GM18507 (cell line): ENCODE measurements at regions not wholly inside any gene's neighbourhood (a gene's known extent, or its start where the extent isn't known, plus 50 kb on each side); places are given as distances from the start of the nearest gene placed in this dataset.
A peak's percentile ranks its signal among the peaks of the same experiment; 100 is the strongest.

Experiments
- DNase-seq: peaks from one replicate; pipeline ENCODE4 v3.0.0; 2011; ENCODE audit warnings: low read depth; ENCODE audit not compliant: insufficient read length; ENCODE audit errors: extremely low spot score
- FAIRE-seq: peaks from 2 replicates; lab custom pipeline; 2011; peaks lifted over from hg19 to GRCh38; lab: Jason Lieb, UNC

DNA sequence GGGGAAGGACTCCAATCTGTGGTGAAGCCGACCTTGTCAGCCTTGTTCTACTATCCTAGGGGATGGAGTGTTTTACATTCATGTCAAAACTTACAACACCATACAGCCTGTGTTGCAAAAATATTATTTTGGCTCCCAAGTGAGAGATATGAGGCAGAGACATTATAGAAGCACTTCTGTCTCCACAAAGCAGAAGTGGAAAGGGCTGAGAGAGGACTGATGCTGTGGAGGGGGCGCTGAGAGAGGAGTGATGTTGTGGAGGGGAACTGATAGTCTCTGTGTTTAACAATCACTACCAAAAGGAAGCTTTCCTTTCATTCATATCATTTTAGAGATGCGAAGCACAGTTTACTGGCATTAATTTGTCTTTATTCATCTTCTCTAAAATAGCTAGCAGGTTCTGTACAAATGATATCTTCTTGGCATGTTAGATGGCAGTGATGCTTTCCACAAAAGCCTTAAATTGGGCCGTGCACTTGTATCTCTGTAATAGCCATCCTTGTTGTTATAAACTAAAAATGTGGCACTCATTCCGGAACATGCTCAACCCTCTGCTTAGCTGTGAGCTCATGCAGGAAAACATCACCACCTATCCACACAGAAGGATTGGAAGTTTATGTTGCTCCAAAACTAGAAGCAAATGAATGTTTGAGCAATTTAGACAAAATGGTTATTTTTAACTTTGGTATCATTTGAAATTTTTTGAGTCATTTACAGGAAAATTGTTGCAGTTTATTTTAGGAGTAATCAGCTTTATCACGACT is 134.6 kb upstream of the TP63 start:
- FAIRE-seq (no peak), DNase-seq (no peak)

DNA sequence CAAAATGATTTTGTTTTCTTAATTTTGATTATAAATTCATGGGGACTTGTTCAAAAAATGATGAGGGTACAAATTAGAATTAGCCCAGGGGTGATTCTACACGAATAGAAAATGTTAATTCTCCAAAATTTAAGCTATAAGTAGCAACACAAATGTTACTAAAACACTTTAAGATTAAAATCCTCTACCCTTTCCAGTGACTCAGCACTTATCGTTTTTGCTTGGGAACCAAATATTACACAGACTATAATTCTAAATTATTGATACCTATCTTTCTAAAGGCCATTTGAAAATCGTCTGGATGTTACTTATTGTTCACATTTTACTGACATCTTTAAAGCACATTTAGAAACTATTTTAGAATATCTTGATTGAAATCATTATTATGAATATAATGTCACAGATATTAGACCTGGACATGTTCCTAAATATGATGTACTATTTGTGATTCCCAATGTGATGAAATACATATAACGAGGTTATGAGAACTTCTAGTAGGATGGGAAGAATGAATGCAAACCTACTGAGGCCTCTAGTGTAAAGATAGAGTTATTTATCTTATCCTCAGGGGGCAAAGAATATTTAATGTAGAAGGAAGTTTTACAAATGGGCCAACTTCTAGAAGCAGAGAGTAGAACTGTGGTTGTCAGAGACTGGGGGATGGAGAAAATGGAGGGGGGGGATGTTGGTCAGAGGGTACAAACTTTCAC is 132.0 kb upstream of the TP63 start:
- FAIRE-seq (no peak), DNase-seq (no peak)

DNA sequence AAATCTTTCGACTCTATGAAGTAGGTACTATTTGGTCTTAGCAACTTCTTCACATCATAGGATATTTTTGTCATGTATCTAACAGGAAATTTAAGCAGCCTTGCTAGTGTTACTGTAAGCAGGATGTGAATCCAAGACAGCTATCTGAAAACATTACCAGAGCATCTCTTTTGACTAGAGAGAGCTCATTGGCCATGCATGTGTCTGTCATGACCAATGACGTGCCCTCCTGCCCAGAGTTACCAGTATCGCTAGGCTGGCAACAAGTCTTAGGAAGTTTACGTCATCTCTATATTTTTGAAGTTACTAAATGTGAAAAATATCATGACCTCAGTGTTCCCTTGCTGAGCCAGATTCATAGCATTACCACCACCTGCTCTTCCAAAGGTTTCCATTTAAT is 130.9 kb upstream of the TP63 start:
- FAIRE-seq: no peak
- DNase-seq: no peak

DNA sequence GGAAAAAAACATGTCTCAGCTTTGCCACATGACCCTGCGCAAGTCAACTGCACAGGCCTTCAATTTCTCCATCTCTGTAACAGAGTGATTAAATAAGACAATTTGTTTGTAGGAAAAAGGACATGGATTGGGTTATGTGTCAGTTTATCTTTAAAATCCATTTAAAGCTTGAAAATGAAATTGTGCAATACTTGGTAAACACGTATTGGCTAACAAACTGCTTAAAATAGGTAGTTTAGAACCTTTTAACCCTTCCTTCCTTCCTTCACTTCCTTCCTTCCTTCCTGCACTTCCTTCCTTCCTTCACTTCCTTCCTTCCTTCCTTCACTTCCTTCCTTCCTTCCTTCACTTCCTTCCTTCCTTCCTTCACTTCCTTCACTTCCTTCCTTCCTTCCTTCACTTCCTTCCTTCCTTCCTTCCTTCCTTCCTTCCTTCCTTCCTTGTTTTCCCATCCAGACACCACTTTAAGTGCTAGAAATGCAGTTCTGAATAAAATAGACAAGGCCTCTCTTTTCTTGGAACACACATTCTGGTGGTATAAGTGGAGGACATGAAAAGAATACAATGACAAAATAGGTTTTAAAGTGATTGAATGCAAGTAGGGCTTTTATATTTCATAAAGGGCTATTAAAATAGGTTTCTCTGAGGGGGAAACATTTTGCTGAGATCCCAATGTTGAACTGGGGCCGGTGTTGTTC is 130.2 kb upstream of the TP63 start:
- DNase-seq (no peak), FAIRE-seq (no peak)

DNA sequence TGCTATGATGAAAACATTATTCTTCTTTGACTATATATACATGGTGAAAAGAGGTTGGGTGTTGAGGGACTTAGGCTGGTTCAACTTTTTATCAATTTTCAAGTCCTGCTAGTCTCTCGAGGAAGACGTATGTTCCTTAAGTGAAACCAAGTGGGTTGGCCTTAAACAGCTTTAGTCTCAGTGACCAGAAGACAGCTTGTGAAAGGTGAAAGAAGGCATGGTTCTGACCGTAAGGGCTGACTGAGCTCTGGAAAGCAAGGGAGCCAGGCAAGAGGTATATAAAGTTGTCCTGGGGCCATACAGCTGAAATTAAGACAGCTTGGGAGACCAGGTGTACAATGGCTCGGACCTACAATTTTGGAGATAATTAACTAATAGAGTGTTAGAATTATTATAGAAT is 128.9 kb upstream of the TP63 start:
- DNase-seq: no peak
- no peak for FAIRE-seq

DNA sequence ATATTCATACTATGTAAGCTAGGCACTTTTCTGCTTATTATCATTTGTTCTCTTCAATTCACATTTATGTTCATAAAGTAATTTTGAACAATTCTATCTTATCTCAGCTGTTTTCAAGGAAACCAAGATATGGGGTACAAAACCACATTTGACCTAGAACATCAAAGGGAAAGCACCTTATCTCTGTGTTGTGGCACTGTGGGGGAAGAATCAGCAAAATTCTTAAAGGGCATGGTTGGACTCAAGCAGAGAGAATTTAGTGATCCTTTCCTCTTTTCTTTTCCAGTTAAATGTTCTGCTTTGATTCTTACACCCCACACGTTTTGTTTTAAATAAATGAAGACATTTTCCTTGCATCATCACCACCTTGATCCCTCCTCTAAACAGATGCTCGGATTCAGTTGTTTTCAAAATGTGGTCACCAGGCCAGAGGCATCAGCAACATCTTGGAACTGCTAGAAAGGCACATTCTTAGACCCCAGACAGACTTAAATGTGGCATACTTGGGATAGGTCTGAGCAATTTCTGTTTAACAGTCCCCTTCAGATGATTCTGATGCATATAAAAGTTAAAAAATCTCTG is 128.4 kb upstream of the TP63 start:
- FAIRE-seq (peak; percentile 36), DNase-seq (no peak)

DNA sequence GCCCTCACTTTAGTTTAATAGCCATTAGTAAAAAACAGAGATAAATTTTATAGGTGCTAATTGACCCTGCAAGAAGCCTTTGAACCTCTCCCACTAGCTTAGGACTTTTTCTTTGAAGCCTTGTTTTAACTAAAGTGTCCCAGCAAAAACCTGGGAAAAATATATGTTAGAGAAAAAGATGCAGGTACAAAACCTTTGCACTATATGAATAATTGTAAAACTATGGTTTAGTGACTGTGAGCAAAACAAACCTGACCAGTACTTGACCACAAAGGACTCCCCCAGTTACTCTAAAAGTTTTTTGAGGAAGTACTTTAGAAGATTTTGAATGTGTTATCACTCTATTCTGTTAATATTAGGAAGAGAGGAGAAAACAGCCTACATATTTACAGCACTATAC is 123.3 kb upstream of the TP63 start:
- no peak for DNase-seq
- peak; percentile 85 for FAIRE-seq

DNA sequence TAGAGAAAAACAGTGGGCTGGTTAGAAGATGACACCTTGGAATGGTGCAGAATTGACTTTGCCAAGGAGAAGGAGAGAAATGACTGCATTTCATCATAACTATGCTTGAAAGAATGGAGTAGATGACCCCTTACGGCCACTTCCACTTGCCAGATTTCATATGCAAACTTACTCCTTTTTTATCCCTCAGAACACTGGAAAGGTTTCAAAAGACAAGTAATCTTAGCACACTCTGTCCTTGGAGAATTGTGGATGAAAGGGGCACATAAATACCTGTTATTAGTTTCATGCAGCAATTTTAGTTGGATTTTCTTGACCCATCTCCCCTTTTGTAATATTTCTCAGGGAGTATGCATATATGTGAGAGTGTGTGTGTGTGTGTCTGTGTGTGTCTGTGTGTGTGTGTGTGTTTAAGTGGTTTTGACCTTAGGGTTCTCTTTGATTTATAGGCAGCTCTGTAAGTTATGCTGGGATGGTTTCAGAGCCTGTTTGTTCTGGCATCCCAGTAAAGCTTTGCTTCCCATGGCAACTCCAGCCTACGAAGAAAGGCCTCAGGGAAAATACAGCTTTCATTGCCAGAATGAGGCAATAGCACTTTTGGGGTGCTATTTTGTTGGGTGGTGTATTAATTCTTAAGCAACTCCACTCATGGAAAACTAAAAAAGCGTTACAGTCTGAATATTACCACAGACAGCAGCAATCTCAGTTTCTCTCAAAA is 122.2 kb upstream of the TP63 start:
- FAIRE-seq (peak; percentile 59), DNase-seq (no peak)

DNA sequence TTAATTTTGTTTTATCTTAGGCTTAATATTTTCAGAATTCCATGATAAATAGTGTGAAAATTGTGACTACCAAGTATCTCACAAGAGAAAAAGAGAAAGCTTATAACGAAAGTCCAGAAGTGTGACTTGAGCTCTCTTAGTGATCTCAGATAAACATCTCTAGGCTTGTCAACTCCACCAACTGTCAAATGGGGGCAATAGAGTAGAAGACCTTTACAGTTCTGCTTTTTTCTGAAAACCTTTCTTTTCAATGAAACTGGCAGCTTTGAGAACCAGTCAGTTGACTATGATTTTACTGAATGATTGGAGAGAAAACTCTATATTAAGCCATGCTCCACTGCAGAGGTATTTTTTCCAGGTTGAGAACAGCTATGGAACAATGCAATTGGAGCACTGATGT is 119.2 kb upstream of the TP63 start:
- peak; percentile 81 for FAIRE-seq
- DNase-seq: no peak

DNA sequence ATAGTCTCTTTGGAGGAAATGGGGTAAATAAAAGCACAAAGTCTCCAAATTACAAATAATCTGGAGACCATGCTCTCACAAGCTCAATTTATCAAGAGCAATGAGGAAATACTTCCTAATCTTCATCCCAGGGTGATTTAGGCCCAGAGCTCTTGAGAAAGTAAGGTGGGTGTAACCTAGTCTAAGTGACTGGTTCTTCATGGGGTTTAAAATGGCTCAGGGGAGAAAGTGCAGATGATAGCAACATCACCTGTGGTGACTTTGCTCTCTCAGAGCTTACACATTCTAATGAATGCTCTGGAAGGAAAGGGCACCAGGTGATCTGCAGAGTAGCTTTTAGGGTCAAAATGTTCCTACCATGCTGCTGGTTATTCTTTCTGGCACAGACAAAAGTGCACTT is 118.4 kb upstream of the TP63 start:
- DNase-seq (no peak), FAIRE-seq (peak; percentile 50)

DNA sequence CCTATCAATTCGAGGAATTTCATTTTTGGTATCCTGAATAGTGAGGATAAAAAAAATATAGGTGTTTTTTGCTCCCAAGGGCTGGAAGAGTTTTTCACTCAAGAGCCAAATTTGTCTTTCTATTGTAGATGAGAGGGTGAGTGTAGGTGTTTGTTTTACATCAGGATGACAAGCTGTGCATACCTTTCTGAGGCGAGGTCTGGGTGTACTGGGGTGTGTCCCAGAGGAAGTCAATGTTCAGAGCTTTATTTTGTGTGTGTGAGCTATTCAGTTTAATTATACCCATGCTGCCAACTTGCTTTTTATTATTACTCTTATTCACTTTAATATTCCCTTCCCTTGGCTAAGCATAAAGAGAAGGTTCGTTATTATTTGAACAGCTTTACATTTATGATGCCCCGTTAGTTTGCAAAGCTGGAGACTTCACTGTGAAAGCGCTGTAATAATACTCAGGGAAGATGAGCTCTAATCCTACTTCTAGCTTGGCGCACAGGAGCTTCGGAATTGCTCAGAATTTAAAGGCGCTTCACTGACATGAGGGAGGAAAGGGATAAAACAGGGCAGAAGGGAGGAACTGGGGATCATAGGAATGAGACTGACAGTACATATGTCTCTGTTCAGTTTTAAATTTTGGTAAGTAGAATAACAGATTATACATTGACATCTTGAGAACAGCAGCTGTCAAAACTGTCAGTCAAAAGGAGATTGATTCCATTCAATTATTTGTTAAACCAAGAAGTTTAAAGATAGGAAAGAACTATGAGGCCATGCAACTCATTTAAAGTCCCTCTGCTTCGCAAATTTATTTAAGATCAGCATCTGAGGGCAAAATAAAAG is 117.7 kb upstream of the TP63 start:
- DNase-seq (no peak), FAIRE-seq (no peak)

DNA sequence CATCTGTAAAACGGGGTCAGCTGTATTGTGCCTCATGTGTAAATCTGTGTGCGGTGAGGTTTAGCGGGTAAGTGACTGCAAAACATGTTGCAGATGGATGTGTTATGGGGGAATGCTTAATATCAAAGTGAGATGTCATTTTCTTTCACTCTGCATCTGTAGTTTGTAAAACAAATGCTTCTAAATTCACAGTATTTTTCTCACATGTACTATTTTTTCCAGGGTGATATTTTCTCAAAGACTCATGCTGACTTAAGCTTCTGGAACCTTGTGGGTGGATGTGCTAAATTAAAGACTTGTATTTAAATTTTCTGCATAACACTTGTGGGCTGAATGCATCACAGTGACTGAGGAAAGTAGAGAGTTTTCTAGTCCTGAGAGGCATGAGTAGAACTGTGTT is 115.2 kb upstream of the TP63 start:
- DNase-seq (no peak), FAIRE-seq (no peak)

DNA sequence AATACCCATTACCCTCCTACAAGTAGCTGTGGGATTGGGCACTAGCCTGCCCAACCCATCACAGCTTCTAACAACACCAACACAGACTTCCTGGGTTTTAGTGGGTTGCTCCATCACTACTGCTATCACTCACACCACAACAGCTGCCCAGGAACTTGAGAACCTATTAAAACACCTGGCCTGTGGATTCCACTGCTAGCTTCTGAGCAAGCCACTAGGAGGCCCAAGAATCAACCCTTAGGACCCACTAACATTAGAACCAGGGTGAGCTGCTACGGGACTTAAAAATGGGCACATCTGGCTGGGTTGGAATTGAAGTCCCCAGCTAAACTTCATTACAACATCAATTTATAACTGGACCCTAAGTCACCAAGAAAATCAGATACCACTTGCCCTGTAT is 113.2 kb upstream of the TP63 start:
- FAIRE-seq (no peak), DNase-seq (no peak)

DNA sequence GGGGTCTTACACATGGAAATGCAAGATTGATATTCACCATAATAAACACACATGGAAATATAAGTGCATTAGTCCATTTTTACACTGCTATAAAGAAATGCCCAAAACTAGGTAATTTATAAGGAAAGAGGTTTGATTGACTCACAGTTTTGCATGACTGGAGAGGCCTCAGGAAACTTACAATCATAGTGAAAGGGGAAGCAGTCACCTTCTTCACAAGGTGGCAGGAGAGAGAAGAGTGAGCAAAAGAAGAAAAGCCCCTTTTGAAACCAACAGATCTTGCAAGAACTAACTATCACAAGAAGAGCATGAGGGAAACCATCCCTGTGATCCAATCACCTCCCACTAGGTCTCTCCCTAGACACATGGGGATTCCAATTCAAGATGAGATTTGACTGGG is 111.7 kb upstream of the TP63 start:
- DNase-seq (no peak), FAIRE-seq (no peak)

DNA sequence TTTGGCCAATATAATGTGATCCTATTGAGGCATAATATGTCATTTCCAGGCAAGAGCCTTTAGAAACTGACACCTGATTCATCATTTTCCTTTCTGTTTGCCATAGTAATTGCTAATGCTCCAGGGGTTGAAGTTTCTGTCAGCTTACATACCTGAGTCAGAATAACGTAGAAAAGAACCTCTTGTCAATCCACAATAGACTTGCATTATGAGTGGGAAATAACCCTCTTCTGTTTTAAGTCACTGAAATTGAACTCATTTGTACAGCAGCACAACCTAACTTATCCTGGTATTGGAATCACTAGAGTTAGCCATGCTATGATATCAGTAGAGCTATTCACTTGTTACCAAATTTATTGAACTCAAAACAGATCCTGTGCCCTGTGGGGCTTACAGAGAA is 101.7 kb upstream of the TP63 start:
- DNase-seq (no peak), FAIRE-seq (peak; percentile 60)

DNA sequence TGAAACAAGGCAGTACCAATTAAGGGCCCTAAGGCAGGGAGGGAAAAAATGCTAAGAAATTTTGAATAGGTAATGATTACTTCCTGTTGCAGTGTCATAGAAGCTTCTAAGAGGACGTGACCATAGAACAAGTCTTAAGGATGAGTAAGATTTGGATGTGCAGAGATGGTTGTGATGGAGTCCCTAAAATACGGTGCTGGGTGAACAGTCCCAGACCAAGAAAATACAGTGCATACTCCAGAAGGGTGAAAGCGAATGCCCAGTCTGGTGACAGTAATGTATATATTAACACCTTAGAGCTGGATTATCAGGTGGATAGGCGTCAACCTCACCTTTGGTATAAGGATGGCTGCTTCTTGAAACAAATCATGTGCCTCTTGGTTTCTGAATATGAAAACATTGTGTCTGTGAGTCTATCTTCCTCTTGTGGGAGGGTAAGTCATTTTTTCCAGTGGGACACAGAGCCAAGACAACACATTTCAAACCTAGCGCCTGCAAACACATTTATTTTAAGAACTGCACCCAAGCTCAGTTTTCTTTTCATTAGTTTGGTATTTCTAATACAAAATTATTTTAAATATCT is 101.2 kb upstream of the TP63 start:
- FAIRE-seq (peak; percentile 12), DNase-seq (no peak)

DNA sequence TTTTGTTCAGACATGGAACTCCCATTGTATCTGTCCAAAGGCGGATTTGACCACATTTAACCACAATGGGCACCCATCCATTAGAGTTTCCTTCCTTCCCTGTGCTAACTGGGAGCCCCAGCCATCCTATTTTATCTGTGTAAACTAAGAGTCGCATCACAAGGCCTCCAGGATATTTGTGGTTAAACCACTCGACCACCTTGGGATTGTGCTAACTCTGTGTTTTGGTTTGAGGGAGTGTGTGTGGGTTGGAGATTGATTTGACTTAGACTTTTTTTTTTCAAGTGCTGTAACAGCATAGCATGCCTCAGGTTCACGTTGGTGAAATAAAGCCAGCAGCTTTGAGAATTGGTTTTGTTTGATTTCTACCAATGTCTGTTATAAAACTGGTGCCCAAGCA is 100.4 kb upstream of the TP63 start:
- FAIRE-seq (no peak), DNase-seq (no peak)

DNA sequence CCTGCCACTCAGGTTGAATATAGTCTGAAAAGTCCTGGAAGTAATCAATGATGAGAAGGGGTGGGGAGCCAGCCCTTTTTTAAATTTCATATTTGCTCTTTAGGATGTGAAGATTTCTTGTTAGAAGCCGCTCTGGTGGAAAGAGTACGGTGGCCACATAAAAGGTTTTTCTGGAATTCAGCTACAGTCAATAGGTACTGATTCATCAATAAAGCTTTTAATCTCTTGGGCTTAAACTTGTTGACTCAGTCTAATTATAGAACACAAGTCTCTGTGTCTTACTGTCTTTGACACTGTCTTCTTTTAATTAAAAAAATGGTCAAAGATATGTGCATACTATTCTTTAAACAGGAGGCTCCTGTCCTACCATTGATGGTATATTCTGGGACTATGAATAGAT is 99.9 kb upstream of the TP63 start:
- FAIRE-seq (no peak), DNase-seq (no peak)

DNA sequence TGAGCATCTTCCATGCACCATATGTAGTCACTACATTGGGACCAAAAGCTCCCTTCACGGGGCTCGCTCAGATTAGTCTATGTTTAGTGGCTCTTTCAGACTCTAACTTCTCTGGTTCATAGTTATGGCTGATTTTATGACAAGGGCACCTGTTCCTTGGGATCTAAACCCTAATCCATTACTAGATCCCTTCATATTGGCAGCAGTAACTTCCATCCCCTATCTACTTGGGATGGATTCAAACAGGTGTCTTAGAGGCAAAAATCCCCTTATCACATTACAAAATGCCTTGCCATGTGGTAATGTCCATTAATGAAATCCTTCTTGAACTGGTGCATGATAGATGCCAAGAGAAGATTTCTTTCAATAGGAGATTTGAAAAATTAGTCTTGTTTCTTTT is 96.7 kb upstream of the TP63 start:
- FAIRE-seq (no peak), DNase-seq (no peak)
